SK-N-SH (cell line): ENCODE measurements at regions not wholly inside any gene's neighbourhood (a gene's known extent, or its start where the extent isn't known, plus 50 kb on each side); places are given as distances from the start of the nearest gene placed in this dataset.
A peak's percentile ranks its signal among the peaks of the same experiment; 100 is the strongest.

Source experiments
- CTCF ChIA-PET: fragments of 300-600, 350-600 bp; formaldehyde crosslinking; extraction: SDS; loops from one replicate; lab custom pipeline; 2021; lab: Yijun Ruan, JAX
- POLR2A ChIA-PET: fragments of 350-600 bp; sonication (Branson Sonifier 250); formaldehyde crosslinking; extraction: SDS; loops from one replicate; lab custom pipeline; 2020; ENCODE audit warnings: antibody characterized with exemption, inconsistent platforms; lab: Yijun Ruan, JAX
- DNase-seq: peaks from one replicate; pipeline ENCODE4 v3.0.0; 2012
- H2AFZ ChIP-seq: fragments of 200-600 bp; sonication (generic); 2 replicates; pipeline ENCODE4 v1.8.1; 2016; ENCODE audit warnings: antibody characterized with exemption, mild to moderate bottlenecking, low read depth
- H3F3A ChIP-seq: fragments of 200-600 bp; sonication (generic); replicated peaks from 2 replicates; pipeline ENCODE3; 2016; ENCODE audit warnings: antibody characterized with exemption, mild to moderate bottlenecking; ENCODE audit not compliant: insufficient read depth
- H3K27ac ChIP-seq, 2 experiments: fragments of 200-500 bp in 1 of 2; fragments of 200-600 bp in 1 of 2; sonication (Bioruptor generic) in 1 of 2; sonication (generic), shearing (Covaris generic) in 1 of 2; 2 replicates each; pipeline versions ENCODE4 v1.5.1 to v1.6.1; 2014 to 2016; ENCODE audit warnings: low read depth in 2 of 2, inconsistent platforms in 1 of 2, low read length in 1 of 2, mild to moderate bottlenecking in 1 of 2, mixed read lengths in 1 of 2
- H3K27me3 ChIP-seq: fragments of 200-600 bp; sonication (generic), shearing (Covaris generic); 2 replicates; pipeline ENCODE4 v1.6.1; 2016; ENCODE audit warnings: mixed run types; ENCODE audit not compliant: insufficient read depth
- H3K36me3 ChIP-seq, 2 experiments: fragments of 200-500 bp in 1 of 2; fragments of 200-600 bp in 1 of 2; sonication (Bioruptor generic) in 1 of 2; sonication (generic) in 1 of 2; replicated peaks in 1 of 2; 2 replicates each; pipeline versions ENCODE3 to v1.5.1; 2014 to 2016; ENCODE audit warnings: low read length in 1 of 2, mild to moderate bottlenecking in 1 of 2; ENCODE audit not compliant: insufficient read depth in 2 of 2, control insufficient read depth in 1 of 2
- H3K4me1 ChIP-seq, 2 experiments: fragments of 200-500 bp in 1 of 2; fragments of 200-600 bp in 1 of 2; sonication (Bioruptor generic) in 1 of 2; sonication (generic), shearing (Covaris generic) in 1 of 2; 2 replicates each; pipeline versions ENCODE4 v1.5.1 to v1.6.1; 2014 to 2016; ENCODE audit warnings: low read depth in 1 of 2, low read length in 1 of 2, mixed run types in 1 of 2; ENCODE audit not compliant: insufficient read depth in 2 of 2, control insufficient read depth in 1 of 2
- H3K4me2 ChIP-seq: fragments of 200-600 bp; sonication (generic), shearing (Covaris generic); 2 replicates; pipeline ENCODE4 v1.6.1; 2017; ENCODE audit warnings: mixed run types
- H3K4me3 ChIP-seq, 2 experiments: fragments of 200-500 bp in 1 of 2; fragments of 200-600 bp in 1 of 2; sonication (Bioruptor generic) in 1 of 2; sonication (generic), shearing (Covaris generic) in 1 of 2; 2 replicates each; pipeline versions ENCODE4 v1.5.1 to v1.8.1; 2014 to 2016; ENCODE audit warnings: low read depth in 2 of 2, inconsistent platforms in 1 of 2, low read length in 1 of 2, mild to moderate bottlenecking in 1 of 2, mixed read lengths in 1 of 2, moderate library complexity in 1 of 2
- H3K79me2 ChIP-seq: fragments of 200-600 bp; sonication (generic); 2 replicates; pipeline ENCODE4 v1.8.1; 2017; ENCODE audit warnings: mild to moderate bottlenecking; ENCODE audit not compliant: insufficient read depth
- H3K9ac ChIP-seq: fragments of 200-600 bp; sonication (generic); 2 replicates; pipeline ENCODE4 v1.6.1; 2017; ENCODE audit warnings: mixed run types
- H3K9me2 ChIP-seq: fragments of 200-600 bp; sonication (generic); 2 replicates; pipeline ENCODE4 v1.6.1; 2017; ENCODE audit warnings: mixed run types
- H3K9me3 ChIP-seq: fragments of 200-600 bp; sonication (generic); 2 replicates; pipeline ENCODE4 v1.6.1; 2017; ENCODE audit warnings: mixed run types, mild to moderate bottlenecking, moderate library complexity
- H4K20me1 ChIP-seq: fragments of 200-600 bp; sonication (generic); 2 replicates; pipeline ENCODE4 v1.6.1; 2017; ENCODE audit warnings: mild to moderate bottlenecking, mixed run types; ENCODE audit not compliant: insufficient read depth
- FOSL2 ChIP-seq: IDR thresholded peaks from 2 replicates; pipeline ENCODE4 v1.4.0; 2012; ENCODE audit warnings: low read depth, mild to moderate bottlenecking, moderate library complexity, borderline replicate concordance
- FOXJ3 ChIP-seq: sonication (generic); formaldehyde crosslinking; IDR thresholded peaks from 2 replicates; pipeline ENCODE4 v1.5.1; 2020; ENCODE audit warnings: mild to moderate bottlenecking, missing genetic modification reagents
- FOXM1 ChIP-seq: IDR thresholded peaks from 2 replicates; pipeline ENCODE4 v1.4.0; 2012; ENCODE audit warnings: low read depth, mild to moderate bottlenecking
- IRF3 ChIP-seq: fragments of 150-350 bp; IDR thresholded peaks from 2 replicates; pipeline ENCODE4 v1.6.1; 2016; ENCODE audit warnings: mild to moderate bottlenecking, low read depth, low read length
- MEF2A ChIP-seq: IDR thresholded peaks from 2 replicates; pipeline ENCODE4 v1.4.0; 2012; ENCODE audit warnings: low read depth, borderline replicate concordance
- MXI1 ChIP-seq: IDR thresholded peaks from 2 replicates; pipeline ENCODE4 v1.6.1; 2012; ENCODE audit warnings: mild to moderate bottlenecking, low read depth, low read length, improper control_type of control experiment
- NRF1 ChIP-seq: IDR thresholded peaks from 2 replicates; pipeline ENCODE4 v1.6.1; 2012; ENCODE audit warnings: low read depth, mild to moderate bottlenecking, low read length
- PBX3 ChIP-seq: IDR thresholded peaks from 2 replicates; pipeline ENCODE4; 2012
- SIN3A ChIP-seq: IDR thresholded peaks from 2 replicates; pipeline ENCODE4 v1.6.1; 2012; ENCODE audit warnings: low read depth, mild to moderate bottlenecking, low read length, moderate library complexity, borderline replicate concordance
- TAF1 ChIP-seq: IDR thresholded peaks from 2 replicates; pipeline ENCODE4 v1.6.1; 2012; ENCODE audit warnings: low read depth, mild to moderate bottlenecking, low read length, moderate library complexity, borderline replicate concordance
- USF1 ChIP-seq: IDR thresholded peaks from 2 replicates; pipeline ENCODE4 v1.4.0; 2012; ENCODE audit warnings: low read depth, borderline replicate concordance
- WGBS: methylation state at CpG from one replicate; pipeline ENCODE4 v1.1.6; 2017; ENCODE audit warnings: low lambda C conversion rate; 5-methylcytosine and 5-hydroxymethylcytosine counted together

GRCh38 chr4:187541666-187542065, 453.9 kb upstream of the ZFP42 start:
- H3K9me2 ChIP-seq, result no peaks in the 10 kb centered on the region
- H3K79me2 ChIP-seq, result no peaks in the 10 kb centered on the region
- WGBS, result 61% methylated on average over 6 of the region's 6 CpGs
- no peak overlapping the region for H3K4me2 ChIP-seq
- H3K36me3 ChIP-seq, result no peaks in the 10 kb centered on the region
- H3K9me3 ChIP-seq, result no peaks in the 10 kb centered on the region
- H3K27ac ChIP-seq, result no peak overlapping the region
- H3K27me3 ChIP-seq, result no peaks in the 10 kb centered on the region
- no peaks in the 10 kb centered on the region for H3K4me1 ChIP-seq
- no peaks in the 10 kb centered on the region for H3F3A ChIP-seq
- no peak overlapping the region for H2AFZ ChIP-seq
- ChIA-PET CTCF (no interaction called here), POLR2A (no interaction called here)
- no peak for DNase-seq
- H3K9ac ChIP-seq, result no peak overlapping the region
- 0 out of 4 replicates have a peak overlapping the region, but pooled peaks of 1 of the 2 experiments have one; percentile 4 for H3K4me3 ChIP-seq
- TF ChIP-seq TAF1, result no peak
- H4K20me1 ChIP-seq, result no peaks in the 10 kb centered on the region

GRCh38 chr4:187544461-187545053, 451.0 kb upstream of the ZFP42 start:
- H3K27me3 ChIP-seq, result no peaks in the 10 kb centered on the region
- no peak for TF ChIP-seq USF1
- no peak for TF ChIP-seq NRF1
- TF ChIP-seq IRF3, result no peak
- no peak for TF ChIP-seq PBX3
- H3K9me3 ChIP-seq, result no peaks in the 10 kb centered on the region
- H3K36me3 ChIP-seq, result no peaks in the 10 kb centered on the region
- H3K4me1 ChIP-seq, result no peaks in the 10 kb centered on the region
- POLR2A ChIA-PET, result no interaction called here
- no peak overlapping the region for H2AFZ ChIP-seq
- no peaks in the 10 kb centered on the region for H3K79me2 ChIP-seq
- CTCF ChIA-PET, result no interaction called here
- no peaks in the 10 kb centered on the region for H4K20me1 ChIP-seq
- no peak overlapping the region for H3K4me3 ChIP-seq
- H3K27ac ChIP-seq, result no peak overlapping the region
- no peak for DNase-seq
- 24% methylated on average over 4 of the region's 4 CpGs for WGBS
- H3K9me2 ChIP-seq, result no peaks in the 10 kb centered on the region
- H3K4me2 ChIP-seq, result no peak overlapping the region
- H3K9ac ChIP-seq, result no peak overlapping the region
- H3F3A ChIP-seq, result no peaks in the 10 kb centered on the region

- no peaks in the 10 kb centered on the region for H3K79me2 ChIP-seq
- H3K4me1 ChIP-seq, result no peaks in the 10 kb centered on the region
- TF ChIP-seq MEF2A, result no peak
- TF ChIP-seq FOSL2, result no peak
- TF ChIP-seq FOXJ3 (CRISPR knock-in tag), result no peak
- no peak for TF ChIP-seq FOXM1
- TF ChIP-seq SIN3A, result no peak
- TF ChIP-seq MXI1, result no peak
- no peak for TF ChIP-seq TAF1
- ChIA-PET CTCF (no interaction called here), POLR2A (no interaction called here)
- no peaks in the 10 kb centered on the region for H3F3A ChIP-seq
- H3K4me3 ChIP-seq, result peak overlapping the region in 1 of 2 experiments; percentile 9; a peak in 2 of 4 replicates
- H4K20me1 ChIP-seq, result no peaks in the 10 kb centered on the region
- DNase-seq, result no peak
- H3K27me3 ChIP-seq, result no peaks in the 10 kb centered on the region
- H3K9me2 ChIP-seq, result no peaks in the 10 kb centered on the region
- peak overlapping the region; percentile 51 for H3K4me2 ChIP-seq
- peak overlapping the region in 1 of 2 experiments; percentile 2; a peak in 1 of 4 replicates for H3K27ac ChIP-seq
- H3K9me3 ChIP-seq, result no peaks in the 10 kb centered on the region
- H2AFZ ChIP-seq, result peak overlapping the region; percentile 43
- WGBS, result 10% methylated on average over 5 of the region's 5 CpGs
- no peaks in the 10 kb centered on the region for H3K36me3 ChIP-seq
- H3K9ac ChIP-seq, result no peak overlapping the region
Observed at GRCh38 chr4:187547316-187547715, 448.3 kb upstream of the ZFP42 start.
